H9 (cell line): ENCODE measurements at regions not wholly inside any gene's neighbourhood (a gene's known extent, or its start where the extent isn't known, plus 50 kb on each side); places are given as distances from the start of the nearest gene placed in this dataset.

ENCODE experiments used
- DNase-seq: peaks from one replicate; pipeline ENCODE4 v3.0.0-alpha.2; 2017
- H2AFZ ChIP-seq: one replicate; pipeline ENCODE4 v1.6.1; 2013; ENCODE audit warnings: mild to moderate bottlenecking, low read length, control low read depth, moderate library complexity
- H2AK5ac ChIP-seq: 2 replicates; pipeline ENCODE4 v1.6.1; 2013; ENCODE audit warnings: low read length, control low read depth, mixed read lengths; ENCODE audit not compliant: insufficient read length
- H2BK120ac ChIP-seq: one replicate; pipeline ENCODE4 v1.6.1; 2013; ENCODE audit warnings: low read depth, mild to moderate bottlenecking, low read length, control low read depth, inconsistent platforms; ENCODE audit not compliant: poor library complexity, severe bottlenecking
- H2BK12ac ChIP-seq: 2 replicates; pipeline ENCODE4 v1.6.1; 2013; ENCODE audit warnings: low read length, control low read depth, mixed read lengths, low read depth; ENCODE audit not compliant: insufficient read length
- H2BK15ac ChIP-seq: 2 replicates; pipeline ENCODE4 v1.6.1; 2013; ENCODE audit warnings: low read depth, low read length, control low read depth
- H2BK20ac ChIP-seq: one replicate; pipeline ENCODE4 v1.6.1; 2013; ENCODE audit warnings: low read depth, mild to moderate bottlenecking, low read length, control low read depth, inconsistent platforms; ENCODE audit not compliant: poor library complexity, severe bottlenecking
- H2BK5ac ChIP-seq: 2 replicates; pipeline ENCODE4 v1.6.1; 2013; ENCODE audit warnings: low read length, control low read depth, mixed read lengths; ENCODE audit not compliant: insufficient read length
- H3K14ac ChIP-seq: 2 replicates; pipeline ENCODE4 v1.6.1; 2013; ENCODE audit warnings: low read length, control low read depth; ENCODE audit not compliant: insufficient read depth
- H3K18ac ChIP-seq: 2 replicates; pipeline ENCODE4 v1.6.1; 2013; ENCODE audit warnings: low read depth, mild to moderate bottlenecking, mixed read lengths, low read length, control low read depth; ENCODE audit not compliant: insufficient read length
- H3K23ac ChIP-seq: 2 replicates; pipeline ENCODE4 v1.6.1; 2013; ENCODE audit warnings: low read length, control low read depth, mixed read lengths, low read depth; ENCODE audit not compliant: insufficient read length
- H3K23me2 ChIP-seq: 2 replicates; pipeline ENCODE4 v1.6.1; 2013; ENCODE audit warnings: low read depth, mild to moderate bottlenecking, mixed read lengths, low read length, control low read depth; ENCODE audit not compliant: insufficient read length, poor library complexity, severe bottlenecking
- H3K27ac ChIP-seq: 2 replicates; pipeline ENCODE4 v1.5.1; 2013; ENCODE audit warnings: low read length, control low read depth, mixed read lengths, low read depth; ENCODE audit not compliant: insufficient read length
- H3K27me3 ChIP-seq: 2 replicates; pipeline ENCODE4 v1.6.1; 2013; ENCODE audit warnings: low read length, control low read depth, inconsistent platforms; ENCODE audit not compliant: insufficient read depth
- H3K4ac ChIP-seq: 2 replicates; pipeline ENCODE4 v1.6.1; 2013; ENCODE audit warnings: low read depth, mild to moderate bottlenecking, control low read depth, inconsistent platforms, low read length, moderate library complexity
- H3K4me1 ChIP-seq: 2 replicates; pipeline ENCODE4 v1.6.1; 2013; ENCODE audit warnings: low read length, control low read depth, inconsistent platforms; ENCODE audit not compliant: insufficient read depth
- H3K4me2 ChIP-seq: 2 replicates; pipeline ENCODE4 v1.6.1; 2013; ENCODE audit warnings: low read length, control low read depth, mixed read lengths; ENCODE audit not compliant: insufficient read length, insufficient read depth
- H3K56ac ChIP-seq: 2 replicates; pipeline ENCODE4 v1.6.1; 2013; ENCODE audit warnings: low read depth, mild to moderate bottlenecking, mixed read lengths, low read length, control low read depth; ENCODE audit not compliant: insufficient read length
- H3K79me1 ChIP-seq: 2 replicates; pipeline ENCODE4 v1.6.1; 2013; ENCODE audit warnings: low read depth, mild to moderate bottlenecking, moderate library complexity, low read length, control low read depth, inconsistent platforms; ENCODE audit not compliant: insufficient read depth, poor library complexity, severe bottlenecking
- H3K79me2 ChIP-seq: 2 replicates; pipeline ENCODE4 v1.6.1; 2013; ENCODE audit warnings: low read length, control low read depth, inconsistent platforms; ENCODE audit not compliant: insufficient read depth
- H3K9ac ChIP-seq: 2 replicates; pipeline ENCODE4 v1.6.1; 2013; ENCODE audit warnings: low read length, control low read depth, mixed read lengths; ENCODE audit not compliant: insufficient read length; ENCODE audit errors: extremely low read depth
- H3K9me3 ChIP-seq: one replicate; pipeline ENCODE4 v1.6.1; 2013; ENCODE audit warnings: low read depth, low read length, inconsistent platforms; ENCODE audit not compliant: control insufficient read depth
- H3T11ph ChIP-seq: one replicate; pipeline ENCODE4 v1.6.1; 2013; ENCODE audit warnings: mild to moderate bottlenecking, low read length, control low read depth, inconsistent platforms
- H4K20me1 ChIP-seq: one replicate; pipeline ENCODE4 v1.6.1; 2013; ENCODE audit not compliant: control insufficient read depth, insufficient read length, insufficient read depth
- H4K5ac ChIP-seq: 2 replicates; pipeline ENCODE4 v1.6.1; 2013; ENCODE audit warnings: low read depth, mild to moderate bottlenecking, mixed read lengths, low read length, control low read depth; ENCODE audit not compliant: insufficient read length
- H4K8ac ChIP-seq: replicated peaks from 2 replicates; pipeline ENCODE4 v1.6.1; 2013; ENCODE audit warnings: low read length, control low read depth, mixed read lengths, low read depth; ENCODE audit not compliant: insufficient read length
- H4K91ac ChIP-seq: 2 replicates; pipeline ENCODE4 v1.6.1; 2013; ENCODE audit warnings: low read depth, mild to moderate bottlenecking, moderate library complexity, mixed read lengths, low read length, control low read depth; ENCODE audit not compliant: insufficient read length
- H3K27ac Mint-ChIP-seq, 3 experiments: 2 replicates in 2 of 3; 3 replicates in 1 of 3; pipeline ENCODE4 v1.8.0; 2020 to 2021; ENCODE audit warnings: mixed read lengths in 3 of 3, mild to moderate bottlenecking in 1 of 3, moderate library complexity in 1 of 3
- H3K27me3 Mint-ChIP-seq: 2 replicates; pipeline ENCODE4 v1.8.0; 2021; ENCODE audit warnings: low read depth, mild to moderate bottlenecking, moderate library complexity, mixed read lengths
- H3K36me3 Mint-ChIP-seq, 3 experiments: 2 replicates in 2 of 3; 3 replicates in 1 of 3; pipeline ENCODE4 v1.8.0; 2020 to 2021; ENCODE audit warnings: low read depth in 3 of 3, mixed read lengths in 3 of 3; ENCODE audit not compliant: insufficient read depth in 1 of 3
- H3K4me1 Mint-ChIP-seq, 2 experiments: 2 replicates each; pipeline ENCODE4 v1.8.0; 2020; ENCODE audit warnings: mixed read lengths in 2 of 2
- H3K4me3 Mint-ChIP-seq, 2 experiments: 2 replicates in 1 of 2; 3 replicates in 1 of 2; pipeline ENCODE4 v1.8.0; 2020 to 2021; ENCODE audit warnings: mild to moderate bottlenecking in 2 of 2, mixed read lengths in 2 of 2, moderate library complexity in 1 of 2
- H3K9me3 Mint-ChIP-seq, 2 experiments: 2 replicates in 1 of 2; 3 replicates in 1 of 2; pipeline ENCODE4 v1.8.0; 2020; ENCODE audit warnings: mild to moderate bottlenecking in 2 of 2, mixed read lengths in 2 of 2, moderate library complexity in 1 of 2
- WGBS: extraction: QIAGEN DNeasy Blood & Tissue Kit; methylation state at CpG from one replicate; pipeline ENCODE4 v1.1.7; 2013; ENCODE audit warnings: missing lambda C conversion rate, low lambda C conversion rate, mixed read lengths; ENCODE audit not compliant: insufficient read length; ENCODE audit errors: extremely low coverage; 5-methylcytosine and 5-hydroxymethylcytosine counted together
- TF ChIP-seq, protein P1 (sequence below): fragments of 200-600 bp; sonication (generic); conservative IDR thresholded peaks from 3 replicates; pipeline ENCODE4 v1.8.0; 2021; ENCODE audit warnings: antibody characterized with exemption, mild to moderate bottlenecking

DNA sequence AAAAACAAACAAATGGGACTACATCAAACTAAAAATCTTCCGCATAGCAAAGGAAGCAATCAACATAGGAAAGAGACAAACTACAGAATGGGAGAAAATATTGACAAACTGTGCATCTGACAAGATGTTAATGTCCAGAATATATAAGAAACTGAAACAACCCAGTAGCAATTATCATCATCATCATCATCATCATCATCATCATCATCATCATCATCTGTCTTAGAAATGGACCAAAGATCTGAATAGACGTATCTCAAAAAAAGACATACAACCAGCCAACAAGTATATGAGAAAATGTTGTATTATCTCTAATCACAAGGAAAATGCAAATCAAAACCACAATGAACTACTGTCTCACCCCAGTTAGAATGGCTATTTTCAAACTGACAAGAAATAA is 173.9 kb downstream of the PRR20E start:
- no peaks in the 10 kb centered on the region for H3K9me3 Mint-ChIP-seq
- no peak overlapping the region for H2BK15ac ChIP-seq

More for the DNA sequence above, 173.9 kb downstream of the PRR20E start:
- H2AFZ ChIP-seq = no peak overlapping the region
- H3K27ac ChIP-seq = no peak overlapping the region
- H3K79me2 ChIP-seq = no peaks in the 10 kb centered on the region
- H3K23me2 ChIP-seq = no peaks in the 10 kb centered on the region
- H2BK12ac ChIP-seq = no peak overlapping the region
- no peak overlapping the region for H3K18ac ChIP-seq
- peaks cover 0 to 4% of the 10 kb centered on the region in 2 experiments; a peak in 1 of 4 replicates for H3K4me1 Mint-ChIP-seq
- no peaks in the 10 kb centered on the region for H3K27me3 ChIP-seq
- no peak overlapping the region for H3K56ac ChIP-seq
- no peaks in the 10 kb centered on the region for H3K27me3 Mint-ChIP-seq
- no peaks in the 10 kb centered on the region for H3K9me3 ChIP-seq
- TF ChIP-seq, protein P1, sequence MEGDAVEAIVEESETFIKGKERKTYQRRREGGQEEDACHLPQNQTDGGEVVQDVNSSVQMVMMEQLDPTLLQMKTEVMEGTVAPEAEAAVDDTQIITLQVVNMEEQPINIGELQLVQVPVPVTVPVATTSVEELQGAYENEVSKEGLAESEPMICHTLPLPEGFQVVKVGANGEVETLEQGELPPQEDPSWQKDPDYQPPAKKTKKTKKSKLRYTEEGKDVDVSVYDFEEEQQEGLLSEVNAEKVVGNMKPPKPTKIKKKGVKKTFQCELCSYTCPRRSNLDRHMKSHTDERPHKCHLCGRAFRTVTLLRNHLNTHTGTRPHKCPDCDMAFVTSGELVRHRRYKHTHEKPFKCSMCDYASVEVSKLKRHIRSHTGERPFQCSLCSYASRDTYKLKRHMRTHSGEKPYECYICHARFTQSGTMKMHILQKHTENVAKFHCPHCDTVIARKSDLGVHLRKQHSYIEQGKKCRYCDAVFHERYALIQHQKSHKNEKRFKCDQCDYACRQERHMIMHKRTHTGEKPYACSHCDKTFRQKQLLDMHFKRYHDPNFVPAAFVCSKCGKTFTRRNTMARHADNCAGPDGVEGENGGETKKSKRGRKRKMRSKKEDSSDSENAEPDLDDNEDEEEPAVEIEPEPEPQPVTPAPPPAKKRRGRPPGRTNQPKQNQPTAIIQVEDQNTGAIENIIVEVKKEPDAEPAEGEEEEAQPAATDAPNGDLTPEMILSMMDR = no peak
- no peak for DNase-seq
- H3K14ac ChIP-seq = no peak overlapping the region
- H2BK20ac ChIP-seq = no peak overlapping the region
- no peak overlapping the region for H4K8ac ChIP-seq
- H3T11ph ChIP-seq = no peak overlapping the region
- no peak overlapping the region for H2AK5ac ChIP-seq
- no peak overlapping the region for H2BK120ac ChIP-seq
- H3K27ac Mint-ChIP-seq = no peak overlapping the region
- no peak overlapping the region for H2BK5ac ChIP-seq
- no peak overlapping the region for H3K4ac ChIP-seq
- no peak overlapping the region for H3K4me2 ChIP-seq
- no peaks in the 10 kb centered on the region for H3K4me1 ChIP-seq
- no peak overlapping the region for H3K4me3 Mint-ChIP-seq
- H3K36me3 Mint-ChIP-seq = no peaks in the 10 kb centered on the region
- H4K20me1 ChIP-seq = no peaks in the 10 kb centered on the region
- WGBS = no CpG with 5 or more reads among the region's 2 CpGs
- no peak overlapping the region for H4K91ac ChIP-seq
- H3K23ac ChIP-seq = no peak overlapping the region
- no peaks in the 10 kb centered on the region for H3K79me1 ChIP-seq
- H4K5ac ChIP-seq = no peak overlapping the region
- no peak overlapping the region for H3K9ac ChIP-seq
